ENCODE measurements at regions not wholly inside any gene's neighbourhood (a gene's known extent, or its start where the extent isn't known, plus 50 kb on each side); places are given as distances from the start of the nearest gene placed in this dataset.

DNA sequence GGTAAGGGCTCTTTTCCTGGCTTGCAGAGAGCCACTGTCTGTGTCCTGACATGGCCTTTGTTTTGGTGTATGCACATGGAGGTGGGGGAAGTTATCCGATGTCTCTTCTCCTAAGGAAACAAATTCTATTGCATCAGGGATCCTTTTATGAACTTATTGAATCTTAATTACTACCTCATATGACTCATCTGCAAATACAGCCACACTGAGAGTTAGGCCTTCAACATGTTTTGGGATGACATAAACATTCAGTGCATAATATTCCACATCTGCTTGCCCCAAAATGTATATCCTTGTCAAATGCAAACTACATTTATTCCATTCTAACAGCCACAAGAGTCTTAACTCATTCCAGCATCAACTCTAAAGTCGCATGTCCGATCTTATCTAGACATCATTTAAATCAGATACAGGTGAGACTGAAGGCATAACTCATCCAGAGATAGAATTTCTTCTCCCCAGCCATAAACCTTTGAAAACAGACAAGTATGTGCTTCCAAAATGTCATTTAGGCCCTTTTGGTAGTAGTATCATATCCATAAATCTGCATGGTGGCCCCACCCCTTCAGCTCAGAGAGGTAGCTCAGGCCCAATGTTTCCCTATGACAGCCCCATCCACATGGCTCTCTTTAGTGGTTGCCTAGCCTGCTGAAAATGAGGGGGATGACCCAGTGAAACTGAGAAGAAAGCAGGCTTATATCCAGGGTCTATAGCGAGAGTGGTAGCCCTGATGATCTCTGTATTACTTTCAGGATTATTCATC, 289.5 kb upstream of the ALCAM start:
- TF ChIP-seq EP300 (IDR thresholded peaks at IDR 0.05) (no peak), POLR2A (IDR thresholded peaks at IDR 0.05) (no peak)

Measured in sigmoid colon (tissue), 4 donors.